Peyer's patch (tissue), 4 donors: ENCODE measurements at regions not wholly inside any gene's neighbourhood (a gene's known extent, or its start where the extent isn't known, plus 50 kb on each side); places are given as distances from the start of the nearest gene placed in this dataset.

Experiments
- DNase-seq, 3 donors: peaks; one replicate each; pipeline ENCODE4 v3.0.0-alpha.2; 2017 to 2019
- H3K27ac ChIP-seq, 4 donors: fragments of 200-600 bp; sonication (generic); one replicate each; pipeline ENCODE4 v1.5.1; 2016 to 2019
- H3K27me3 ChIP-seq, 2 donors: fragments of 200-600 bp; sonication (generic); one replicate each; pipeline ENCODE4 v1.5.1; 2019
- H3K36me3 ChIP-seq, 3 donors: fragments of 200-600 bp; sonication (generic); one replicate each; pipeline ENCODE4 v1.5.1; 2016 to 2019
- H3K4me1 ChIP-seq, 4 donors: fragments of 200-600 bp; sonication (generic); one replicate each; pipeline ENCODE4 v1.5.1; 2016 to 2019
- H3K4me3 ChIP-seq, 4 donors: fragments of 200-600 bp; sonication (generic); 1 replicate in 3 of 4; 2 replicates in 1 of 4; pipeline ENCODE4 v1.5.1; 2016 to 2019; ENCODE audit warnings: mild to moderate bottlenecking in 1 of 4
- H3K9me3 ChIP-seq, 4 donors: fragments of 200-600 bp; sonication (generic); one replicate each; pipeline ENCODE4 v1.5.1; 2016 to 2019; ENCODE audit warnings: mild to moderate bottlenecking in 1 of 4
- POLR2A ChIP-seq, 2 donors: fragments of 450-650 bp; IDR thresholded peaks; one replicate each; pipeline ENCODE4 v1.5.1; 2017; ENCODE audit warnings: antibody characterized with exemption in 2 of 2, mild to moderate bottlenecking in 2 of 2, moderate library complexity in 2 of 2
- TF ChIP-seq, protein P1 (sequence below), 6 experiments: fragments of 450-650 bp in 4 of 6; fragments of 200-600 bp in 2 of 6; sonication (generic) in 1 of 6; IDR thresholded peaks; one replicate each; pipeline ENCODE4 v1.5.1; 2017 to 2019; ENCODE audit warnings: antibody characterized with exemption in 6 of 6, mild to moderate bottlenecking in 3 of 6, moderate library complexity in 1 of 6

DNA sequence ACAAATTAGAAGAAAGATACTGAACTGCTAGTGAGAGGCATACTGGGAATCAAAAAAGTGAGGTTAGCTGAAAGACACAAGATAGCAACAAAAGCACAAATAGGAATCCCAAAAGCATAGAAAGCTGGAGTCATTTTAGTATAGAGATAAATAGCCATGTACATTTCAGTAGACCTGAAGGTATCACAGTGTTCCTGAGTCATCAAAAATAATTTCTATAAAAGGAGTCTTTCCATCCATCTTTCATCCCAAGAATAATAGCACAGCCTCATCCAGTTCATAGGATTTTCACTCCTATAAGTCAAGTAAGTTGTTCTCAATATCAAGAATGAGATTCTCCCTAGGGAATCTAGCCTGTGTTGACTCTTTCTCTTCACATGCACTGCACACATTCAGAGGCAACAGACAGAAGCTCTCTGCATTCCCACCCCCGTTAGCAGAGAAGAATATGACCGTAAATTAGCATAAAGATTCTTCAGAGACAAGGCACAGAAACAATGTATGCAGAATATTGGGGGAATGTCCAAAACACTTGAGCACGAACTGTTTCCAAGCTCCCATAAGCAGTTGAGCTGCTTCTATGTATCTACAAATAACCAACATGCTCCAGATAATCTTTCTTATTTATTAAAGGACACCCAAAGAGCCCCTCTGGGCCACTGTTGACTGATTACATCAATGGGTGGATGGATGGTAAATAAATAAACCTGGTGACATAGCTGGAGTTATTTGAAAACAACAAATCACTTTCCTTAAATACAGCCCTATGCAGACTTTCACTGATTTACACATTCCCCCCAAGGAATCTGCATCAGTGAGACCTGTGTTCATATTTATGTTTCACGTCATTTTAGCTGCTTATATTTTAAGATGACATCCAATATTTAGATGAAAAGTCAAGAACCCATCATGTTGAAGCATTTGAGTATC, 174.5 kb upstream of the PKDCC start:
- no peak for DNase-seq
- no peak overlapping the region for H3K27ac ChIP-seq

DNA sequence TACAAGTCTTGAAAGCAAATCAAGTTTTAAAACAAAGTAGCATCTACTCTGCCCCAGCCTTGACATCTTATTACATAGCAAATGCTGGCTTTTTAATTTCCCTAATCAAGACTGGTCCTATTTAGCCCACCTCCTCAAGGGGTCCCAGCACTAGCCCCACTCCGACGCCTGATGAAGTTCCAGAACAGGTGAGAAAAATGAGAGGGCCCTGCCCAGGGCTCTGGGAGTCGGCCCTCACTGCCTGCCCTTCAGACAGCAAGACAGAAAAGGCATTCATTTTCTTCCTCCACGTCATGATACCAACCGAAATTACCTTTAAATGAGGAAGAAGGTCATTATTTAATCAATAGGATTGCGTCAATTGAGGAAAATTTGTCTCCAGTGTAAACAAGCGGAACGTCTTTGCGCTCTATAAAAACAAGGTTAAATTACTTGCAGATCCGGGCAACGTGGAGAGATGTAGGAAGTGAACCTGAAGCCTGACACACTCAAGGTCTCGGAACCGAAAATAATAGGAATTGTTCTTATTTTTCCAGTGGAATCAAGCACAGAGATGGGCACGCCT, 170.6 kb upstream of the PKDCC start:
- DNase-seq = no peak
- no peaks in the 10 kb centered on the region for H3K36me3 ChIP-seq
- peaks cover 0 to 7% (median 3%) of the 10 kb centered on the region in 4 donors for H3K4me1 ChIP-seq
- no peak overlapping the region for H3K4me3 ChIP-seq
- no peaks in the 10 kb centered on the region for H3K9me3 ChIP-seq
- TF ChIP-seq, protein P1, sequence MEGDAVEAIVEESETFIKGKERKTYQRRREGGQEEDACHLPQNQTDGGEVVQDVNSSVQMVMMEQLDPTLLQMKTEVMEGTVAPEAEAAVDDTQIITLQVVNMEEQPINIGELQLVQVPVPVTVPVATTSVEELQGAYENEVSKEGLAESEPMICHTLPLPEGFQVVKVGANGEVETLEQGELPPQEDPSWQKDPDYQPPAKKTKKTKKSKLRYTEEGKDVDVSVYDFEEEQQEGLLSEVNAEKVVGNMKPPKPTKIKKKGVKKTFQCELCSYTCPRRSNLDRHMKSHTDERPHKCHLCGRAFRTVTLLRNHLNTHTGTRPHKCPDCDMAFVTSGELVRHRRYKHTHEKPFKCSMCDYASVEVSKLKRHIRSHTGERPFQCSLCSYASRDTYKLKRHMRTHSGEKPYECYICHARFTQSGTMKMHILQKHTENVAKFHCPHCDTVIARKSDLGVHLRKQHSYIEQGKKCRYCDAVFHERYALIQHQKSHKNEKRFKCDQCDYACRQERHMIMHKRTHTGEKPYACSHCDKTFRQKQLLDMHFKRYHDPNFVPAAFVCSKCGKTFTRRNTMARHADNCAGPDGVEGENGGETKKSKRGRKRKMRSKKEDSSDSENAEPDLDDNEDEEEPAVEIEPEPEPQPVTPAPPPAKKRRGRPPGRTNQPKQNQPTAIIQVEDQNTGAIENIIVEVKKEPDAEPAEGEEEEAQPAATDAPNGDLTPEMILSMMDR (IDR thresholded peaks at IDR 0.05) = no peak
- no peak for TF ChIP-seq POLR2A (IDR thresholded peaks at IDR 0.05)
- H3K27me3 ChIP-seq = no peaks in the 10 kb centered on the region
- no peak overlapping the region for H3K27ac ChIP-seq

More for the DNA sequence above, 174.5 kb upstream of the PKDCC start:
- no peak overlapping the region for H3K4me3 ChIP-seq
- no peaks in the 10 kb centered on the region for H3K9me3 ChIP-seq
- no peaks in the 10 kb centered on the region for H3K27me3 ChIP-seq
- H3K4me1 ChIP-seq = peaks cover 0 to 15% (median 0%) of the 10 kb centered on the region in 4 donors
- no peaks in the 10 kb centered on the region for H3K36me3 ChIP-seq
- TF ChIP-seq, protein P1 (IDR thresholded peaks at IDR 0.05) = no peak
- no peak for TF ChIP-seq POLR2A (IDR thresholded peaks at IDR 0.05)

DNA sequence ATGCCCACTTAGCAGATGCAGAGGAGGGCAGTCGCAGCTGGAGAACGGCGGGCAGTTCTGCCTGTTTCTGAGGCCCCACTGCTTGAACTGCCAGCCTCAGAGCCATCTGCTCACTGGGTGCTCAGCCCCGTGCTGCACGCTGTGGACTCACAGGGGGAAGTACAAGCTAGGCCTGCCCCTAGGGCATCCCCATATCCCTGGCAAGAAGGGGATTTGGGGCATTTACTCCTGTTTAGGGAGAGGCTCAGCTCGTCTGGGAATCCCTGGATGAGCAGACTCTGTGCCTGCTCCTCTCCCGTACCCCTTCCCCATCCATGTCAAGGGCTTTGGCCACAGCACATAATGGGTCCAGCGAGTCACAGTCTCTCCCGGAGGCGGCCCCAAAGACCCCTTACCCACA, 169.8 kb upstream of the PKDCC start:
- no peaks in the 10 kb centered on the region for H3K27me3 ChIP-seq
- TF ChIP-seq POLR2A (IDR thresholded peaks at IDR 0.05) = no peak
- TF ChIP-seq, protein P1 (IDR thresholded peaks at IDR 0.05) = no peak
- peaks cover 0 to 7% (median 3%) of the 10 kb centered on the region in 4 donors for H3K4me1 ChIP-seq
- no peaks in the 10 kb centered on the region for H3K36me3 ChIP-seq
- no peaks in the 10 kb centered on the region for H3K9me3 ChIP-seq
- DNase-seq = no peak
- peak overlapping the region in 1 of 4 donors; percentile 13 for H3K27ac ChIP-seq
- no peak overlapping the region for H3K4me3 ChIP-seq

DNA sequence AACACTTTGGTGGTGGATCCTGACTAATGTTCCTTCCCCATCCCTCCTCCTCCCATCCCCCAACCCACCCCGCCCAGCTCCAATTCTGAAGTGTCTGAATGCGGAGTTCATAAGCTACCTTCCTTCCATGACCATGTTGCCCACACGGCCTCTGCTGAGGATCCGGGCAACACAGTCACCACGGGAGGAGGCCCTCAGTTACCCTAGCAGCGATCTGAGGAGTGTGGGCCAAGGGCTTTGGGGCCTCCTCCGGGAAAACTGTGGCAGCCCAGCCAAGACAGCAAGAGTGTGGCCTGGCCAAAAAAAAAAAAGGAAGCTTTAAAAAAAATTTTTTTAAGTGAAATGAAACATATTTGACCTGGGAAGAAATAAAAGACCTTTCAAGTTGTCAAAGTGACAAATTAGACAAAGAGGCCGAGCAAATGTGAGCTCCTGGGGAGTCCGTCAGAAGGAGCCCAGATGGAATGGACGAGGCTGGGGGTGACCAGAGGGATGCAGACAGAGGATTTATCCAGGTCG, 169.0 kb upstream of the PKDCC start:
- Histone ChIP-seq H3K4me1 (peaks cover 0 to 7% (median 3%) of the 10 kb centered on the region in 4 donors), H3K9me3 (no peaks in the 10 kb centered on the region), H3K36me3 (no peaks in the 10 kb centered on the region), H3K27me3 (no peaks in the 10 kb centered on the region), H3K27ac (peak overlapping the region in 1 of 4 donors; percentile 17), H3K4me3 (no peak overlapping the region)
- no peak for DNase-seq
- no peak for TF ChIP-seq POLR2A (IDR thresholded peaks at IDR 0.05)
- TF ChIP-seq, protein P1 (IDR thresholded peaks at IDR 0.05) = no peak

DNA sequence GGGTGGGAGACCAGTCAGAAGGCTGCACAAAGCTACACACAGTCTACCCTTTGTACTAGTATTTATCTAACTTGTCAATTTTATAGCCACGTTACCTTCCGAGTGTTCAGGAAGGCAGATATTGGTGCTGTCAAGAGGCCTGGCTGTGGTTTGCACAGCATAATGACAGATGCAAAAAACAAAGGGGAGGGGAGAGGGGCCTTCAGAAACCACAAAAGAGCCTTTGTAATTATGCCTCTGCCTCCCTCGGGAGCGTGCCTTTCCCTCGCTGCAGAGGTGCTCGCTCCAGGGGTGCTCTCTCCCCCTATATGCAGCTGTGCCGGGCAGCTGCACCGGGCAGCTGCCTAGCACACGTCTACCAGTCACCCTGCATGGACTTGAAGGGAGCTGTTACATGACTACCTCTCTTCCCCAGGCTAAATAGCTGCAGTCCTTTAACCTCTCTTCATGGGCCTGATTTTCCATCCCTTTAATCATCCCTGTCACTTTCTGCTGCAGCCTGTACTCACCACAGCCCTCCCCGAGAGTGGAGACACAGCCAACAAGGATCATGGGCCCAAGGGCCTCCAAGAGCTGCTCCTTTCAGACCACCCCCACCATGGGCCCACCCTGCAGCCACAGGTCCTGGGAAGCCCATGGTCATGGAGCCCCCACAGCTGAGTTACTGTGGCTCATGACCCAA, 168.4 kb upstream of the PKDCC start:
- H3K27me3 ChIP-seq = no peaks in the 10 kb centered on the region
- DNase-seq = no peak
- no peak for TF ChIP-seq POLR2A (IDR thresholded peaks at IDR 0.05)
- TF ChIP-seq, protein P1 (IDR thresholded peaks at IDR 0.05) = no peak
- H3K4me3 ChIP-seq = no peak overlapping the region
- H3K9me3 ChIP-seq = no peaks in the 10 kb centered on the region
- H3K27ac ChIP-seq = peak overlapping the region in 2 of 4 donors; percentile 17 to 19
- no peaks in the 10 kb centered on the region for H3K36me3 ChIP-seq
- peaks cover 0 to 7% (median 3%) of the 10 kb centered on the region in 4 donors for H3K4me1 ChIP-seq
